ENCODE measurements at regions not wholly inside any gene's neighbourhood (a gene's known extent, or its start where the extent isn't known, plus 50 kb on each side); places are given as distances from the start of the nearest gene placed in this dataset.
"Not testable (repeated sequence)": the region's sequence is repeated elsewhere in the genome, so short reads cannot be mapped to it uniquely, and the experiment has no call there.

GRCh38 chr12:8396225-8397071 is 59.3 kb upstream of the CLEC6A start:
- DNase-seq = peak in 1 of 2 experiments; percentile 69

- not testable (repeated sequence) for DNase-seq
These were observed 58.4 kb upstream of the CLEC6A start for GRCh38 chr12:8397378-8397777.

- not testable (repeated sequence) for DNase-seq
These were observed 56.2 kb upstream of the CLEC6A start for GRCh38 chr12:8399496-8400034.

GRCh38 chr12:8403834-8404233 is 51.9 kb upstream of the CLEC6A start:
- DNase-seq = not testable (repeated sequence)

GRCh38 chr12:8404341-8404740 is 51.4 kb upstream of the CLEC6A start:
- not testable (repeated sequence) for DNase-seq
